ENCODE measurements at regions not wholly inside any gene's neighbourhood (a gene's known extent, or its start where the extent isn't known, plus 50 kb on each side); places are given as distances from the start of the nearest gene placed in this dataset.

DNA sequence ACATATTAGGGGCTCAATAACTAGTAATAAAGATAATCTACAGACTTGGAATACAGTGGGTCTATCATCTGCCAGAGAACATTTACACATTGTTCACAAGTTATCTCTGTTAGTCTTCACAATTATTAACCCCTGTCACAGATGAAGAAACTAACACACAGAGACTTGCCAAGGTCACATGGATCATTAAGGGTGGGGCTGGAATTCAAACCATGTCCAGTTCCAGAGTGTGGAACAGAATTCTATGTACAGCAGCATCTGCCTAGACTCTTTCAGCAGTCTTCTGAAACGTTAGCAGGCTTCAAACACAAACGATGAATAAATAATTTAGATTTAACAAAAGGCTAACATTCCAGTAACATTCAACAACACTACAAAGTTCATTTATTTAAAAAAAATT, 673.9 kb upstream of the NR2F2 start (continued):
- TF ChIP-seq CHD7 (IDR thresholded peaks at IDR 0.05; ENCODE audit: insufficient replicate concordance, low read length) (no peak), GABPA (IDR thresholded peaks at IDR 0.05; ENCODE audit: borderline replicate concordance, insufficient read depth, low read length) (no peak), EGR1 (IDR thresholded peaks at IDR 0.05; ENCODE audit: borderline replicate concordance, low read depth, low read length) (no peak), SP4 (IDR thresholded peaks at IDR 0.05; ENCODE audit: low read length) (no peak), HDAC6 (IDR thresholded peaks at IDR 0.05; ENCODE audit: low read depth, low read length) (no peak), CEBPB (IDR thresholded peaks at IDR 0.05; ENCODE audit: low read depth, low read length) (no peak), TCF12 (IDR thresholded peaks at IDR 0.05; ENCODE audit: low read depth, low read length) (no peak)

Data from H1 (cell line).